A549 (cell line): ENCODE measurements at regions not wholly inside any gene's neighbourhood (a gene's known extent, or its start where the extent isn't known, plus 50 kb on each side); places are given as distances from the start of the nearest gene placed in this dataset.

Experiments
- ATAC-seq, 2 experiments: fragments of 200-7000 bp in 1 of 2; fragments of >200 bp in 1 of 2; cut with Nextera tagmentation in 1 of 2; cut with Tn5 transposase in 1 of 2; 3 replicates each; pipeline versions ENCODE4 v1.8.0 to v1.9.1; 2018 to 2020; ENCODE audit warnings: mild to moderate bottlenecking in 1 of 2, moderate library complexity in 1 of 2
- CTCF ChIA-PET: fragments of 300-600 bp; sonication (Branson Sonifier 250); formaldehyde crosslinking; extraction: SDS; loops from one replicate; lab custom pipeline; 2021; ENCODE audit warnings: antibody characterized with exemption, inconsistent platforms; lab: Yijun Ruan, JAX
- POLR2A ChIA-PET: fragments of 350-600 bp; formaldehyde crosslinking; extraction: SDS; loops from one replicate; lab custom pipeline; 2021; ENCODE audit warnings: antibody characterized with exemption, inconsistent platforms; lab: Yijun Ruan, JAX
- DNase-seq, 2 experiments: peaks; one replicate each; pipeline versions ENCODE4 v3.0.0 to v3.0.0-alpha.2; 2011 to 2016; ENCODE audit warnings: low read depth in 1 of 2, low spot score in 1 of 2
- FAIRE-seq: peaks from 2 replicates; lab custom pipeline; 2011; peaks lifted over from hg19 to GRCh38; lab: Jason Lieb, UNC
- H3K27ac ChIP-seq, 2 experiments: fragments of >200 bp; sonication (Bioruptor Twin); formaldehyde crosslinking; 3 replicates each; pipeline ENCODE4 v1.5.1; 2016 to 2017
- H3K4me1 ChIP-seq: fragments of >200 bp; sonication (Bioruptor Twin); formaldehyde crosslinking; 3 replicates; pipeline ENCODE4 v1.6.1; 2016
- H3K4me2 ChIP-seq: fragments of >200 bp; sonication (Bioruptor Twin); formaldehyde crosslinking; 3 replicates; pipeline ENCODE4 v1.6.1; 2016
- H3K4me3 ChIP-seq: fragments of >200 bp; sonication (Bioruptor Twin); formaldehyde crosslinking; 3 replicates; pipeline ENCODE4 v1.5.1; 2016
- H3K9me3 ChIP-seq: fragments of >200 bp; sonication (Bioruptor Twin); formaldehyde crosslinking; 3 replicates; pipeline ENCODE4 v1.6.1; 2016
- CBX2 ChIP-seq: fragments of 200-600 bp; sonication (generic); IDR thresholded peaks from 2 replicates; pipeline ENCODE4 v1.6.1; 2016; ENCODE audit warnings: low read depth, mild to moderate bottlenecking, borderline replicate concordance
- CEBPB ChIP-seq, 2 experiments: fragments of >200 bp in 1 of 2; sonication (Bioruptor Twin) in 1 of 2; formaldehyde crosslinking in 1 of 2; IDR thresholded peaks; 2 replicates each; pipeline ENCODE4 v1.6.1; 2012 to 2016
- CHD2 ChIP-seq: fragments of 150-350 bp; IDR thresholded peaks from 2 replicates; pipeline ENCODE4 v1.6.1; 2014; ENCODE audit warnings: low read length; ENCODE audit not compliant: partially characterized antibody
- EHF ChIP-seq: fragments of 250-450 bp; sonication (Bioruptor Pico); IDR thresholded peaks from 2 replicates; pipeline ENCODE4 v1.5.0; 2020; ENCODE audit warnings: mild to moderate bottlenecking
- EHMT2 ChIP-seq: fragments of 200-600 bp; sonication (generic); IDR thresholded peaks from 2 replicates; pipeline ENCODE4 v1.6.1; 2016; ENCODE audit warnings: antibody characterized with exemption, low read depth, mild to moderate bottlenecking, moderate library complexity
- FOSB ChIP-seq: fragments of 250-450 bp; sonication (Bioruptor Pico); IDR thresholded peaks from 2 replicates; pipeline ENCODE4 v1.5.0; 2020; ENCODE audit warnings: mild to moderate bottlenecking, moderate library complexity
- FOSL2 ChIP-seq, 2 experiments: fragments of 450-650 bp in 1 of 2; fragments of >200 bp in 1 of 2; sonication (Bioruptor Twin) in 1 of 2; formaldehyde crosslinking; IDR thresholded peaks; 2 replicates each; pipeline versions ENCODE4 v1.5.0 to v1.6.1; 2016 to 2020; ENCODE audit warnings: mild to moderate bottlenecking in 1 of 2, moderate library complexity in 1 of 2
- GATA3 ChIP-seq: IDR thresholded peaks from 2 replicates; pipeline ENCODE4 v1.6.1; 2012; ENCODE audit warnings: borderline replicate concordance
- HDAC2 ChIP-seq: fragments of 200-600 bp; sonication (generic); IDR thresholded peaks from 2 replicates; pipeline ENCODE4 v1.6.1; 2016
- HEYL ChIP-seq: fragments of 250-450 bp; sonication (Bioruptor Pico); IDR thresholded peaks from 2 replicates; pipeline ENCODE4 v1.8.0; 2021; ENCODE audit warnings: mild to moderate bottlenecking, moderate library complexity
- JUN ChIP-seq, 2 experiments: fragments of >200 bp; sonication (Bioruptor Twin); formaldehyde crosslinking; IDR thresholded peaks; 2 replicates in 1 of 2; 3 replicates in 1 of 2; pipeline ENCODE4 v1.6.1; 2016 to 2017
- MAZ ChIP-seq: fragments of 150-350 bp; IDR thresholded peaks from 2 replicates; pipeline ENCODE4 v1.6.1; 2014; ENCODE audit warnings: antibody characterized with exemption, low read depth, low read length, borderline replicate concordance
- NPAS2 ChIP-seq: fragments of 250-450 bp; sonication (Bioruptor Pico); IDR thresholded peaks from 2 replicates; pipeline ENCODE4 v1.8.0; 2022; ENCODE audit warnings: mild to moderate bottlenecking, moderate library complexity, borderline replicate concordance
- POLR2AphosphoS2 ChIP-seq: conservative IDR thresholded peaks from 2 replicates; pipeline ENCODE4 v1.6.1; 2012; ENCODE audit warnings: low read length, improper control_type of control experiment, inconsistent platforms
- RFX5 ChIP-seq: fragments of 450-650 bp; IDR thresholded peaks from 2 replicates; pipeline ENCODE4 v1.7.1; 2014; ENCODE audit warnings: antibody characterized with exemption, mild to moderate bottlenecking, moderate library complexity
- RNF2 ChIP-seq: fragments of 200-600 bp; sonication (generic); IDR thresholded peaks from 2 replicates; pipeline ENCODE4 v1.6.1; 2016; ENCODE audit warnings: low read depth, mild to moderate bottlenecking, antibody characterized with exemption, moderate library complexity, borderline replicate concordance
- SMC3 ChIP-seq: fragments of >200 bp; sonication (Bioruptor Twin); formaldehyde crosslinking; IDR thresholded peaks from 3 replicates; pipeline ENCODE4 v1.6.1; 2018; ENCODE audit warnings: inconsistent platforms
- SREBF2 ChIP-seq: fragments of 450-650 bp; IDR thresholded peaks from 2 replicates; pipeline ENCODE4 v1.6.1; 2014; ENCODE audit warnings: mild to moderate bottlenecking, moderate library complexity
- TFCP2L1 ChIP-seq: fragments of 250-450 bp; sonication (Bioruptor Pico); IDR thresholded peaks from 2 replicates; pipeline ENCODE4 v1.5.0; 2021; ENCODE audit warnings: mild to moderate bottlenecking
- ZC3H11A ChIP-seq: fragments of 450-650 bp; IDR thresholded peaks from 2 replicates; pipeline ENCODE4 v1.6.1; 2014; ENCODE audit warnings: antibody characterized with exemption, mild to moderate bottlenecking
- ZFP36 ChIP-seq: fragments of 450-650 bp; IDR thresholded peaks from 2 replicates; pipeline ENCODE4 v1.6.1; 2014; ENCODE audit warnings: borderline replicate concordance; ENCODE audit not compliant: partially characterized antibody
- ZNF302 ChIP-seq: fragments of 250-450 bp; sonication (Bioruptor Pico); IDR thresholded peaks from 2 replicates; pipeline ENCODE4 v1.9.0; 2021; ENCODE audit warnings: inconsistent platforms, mild to moderate bottlenecking, moderate library complexity
- ZSCAN20 ChIP-seq: fragments of 250-450 bp; sonication (Bioruptor Pico); IDR thresholded peaks from 2 replicates; pipeline ENCODE4 v1.8.0; 2022; ENCODE audit warnings: mild to moderate bottlenecking, moderate library complexity
- WGBS: methylation state at CpG from one replicate; pipeline ENCODE4 v1.1.6; 2017; ENCODE audit errors: missing lambda C conversion rate; 5-methylcytosine and 5-hydroxymethylcytosine counted together
- TF ChIP-seq, protein P1 (sequence below): fragments of 250-450 bp; sonication (Bioruptor Pico); IDR thresholded peaks from 2 replicates; pipeline ENCODE4 v1.5.0; 2021; ENCODE audit warnings: mild to moderate bottlenecking, moderate library complexity, borderline replicate concordance
- TF ChIP-seq, protein P2 (sequence below): fragments of 200-600 bp; sonication (generic); IDR thresholded peaks from 2 replicates; pipeline ENCODE4 v1.6.1; 2016; ENCODE audit warnings: antibody characterized with exemption, mild to moderate bottlenecking, moderate library complexity
- TF ChIP-seq, protein P3 (sequence below): fragments of 150-350 bp; IDR thresholded peaks from 2 replicates; pipeline ENCODE4 v1.6.1; 2014; ENCODE audit warnings: low read depth, mild to moderate bottlenecking, low read length
- TF ChIP-seq, protein P4 (sequence below): fragments of >200 bp; sonication (Bioruptor Twin); formaldehyde crosslinking; IDR thresholded peaks from 3 replicates; pipeline ENCODE4 v1.5.1; 2016

DNA sequence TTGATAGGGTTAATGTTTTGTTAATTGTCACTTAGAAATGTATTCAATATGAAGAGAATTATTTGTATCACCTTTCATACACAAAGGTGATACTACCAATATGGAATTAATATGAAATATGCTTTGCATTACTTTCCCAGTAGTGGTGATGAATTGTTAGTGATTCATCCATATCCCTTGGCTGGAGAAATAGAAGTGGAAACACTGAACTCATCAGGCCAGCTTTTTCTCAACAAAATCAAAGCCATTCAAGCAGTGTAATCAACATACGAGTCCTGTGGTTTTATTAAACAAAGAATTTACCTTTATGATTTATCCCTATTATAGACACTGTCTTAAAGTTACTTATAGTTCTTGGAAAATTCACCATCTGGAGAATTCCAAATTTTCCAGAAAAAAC lies 264.0 kb upstream of the MEF2C start (continued):
- no peak for TF ChIP-seq NPAS2
- no peak for TF ChIP-seq ZSCAN20 (CRISPR knock-in tag)
- TF ChIP-seq HEYL (CRISPR knock-in tag): no peak
- TF ChIP-seq, all 56 proteins: peak for 0

DNA sequence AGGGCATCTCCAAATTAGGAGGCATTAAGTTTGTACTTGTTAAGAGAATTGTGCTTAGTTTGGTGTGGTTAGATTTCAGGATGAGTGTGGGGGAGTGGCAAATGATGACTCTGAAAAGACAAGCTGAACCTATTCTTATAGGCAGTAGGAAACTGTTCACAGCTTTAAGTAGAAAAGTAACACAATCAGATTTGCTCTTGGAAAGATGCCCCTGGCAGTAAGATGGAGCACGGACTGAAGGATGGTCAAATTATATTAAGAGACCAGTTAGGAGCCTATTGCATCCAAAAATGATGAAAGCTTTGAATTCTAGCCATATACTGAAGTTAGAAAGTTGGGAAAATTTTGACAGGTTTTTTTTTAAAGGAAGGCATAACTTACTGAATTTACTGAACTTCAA lies 254.2 kb upstream of the MEF2C start:
- 8% methylated on average over 1 of the region's 1 CpG for WGBS
- Histone ChIP-seq H3K4me1 (no peaks in the 10 kb centered on the region), H3K4me3 (no peak overlapping the region), H3K9me3 (no peaks in the 10 kb centered on the region), H3K4me2 (no peak overlapping the region), H3K27ac (no peak overlapping the region)
- ChIA-PET POLR2A (interaction anchor here (0.6 kb wide), 1 partner anchor 689 kb away, joined by 3 read pairs; no protein-coding TSS in a partner anchor), CTCF (no interaction called here)
- no peak for ATAC-seq
- no peak for DNase-seq
- FAIRE-seq: no peak
- TF ChIP-seq EHF (CRISPR knock-in tag): no peak
- TF ChIP-seq SMC3: no peak
- TF ChIP-seq RFX5: no peak
- TF ChIP-seq HDAC2: no peak
- TF ChIP-seq EHMT2: no peak

DNA sequence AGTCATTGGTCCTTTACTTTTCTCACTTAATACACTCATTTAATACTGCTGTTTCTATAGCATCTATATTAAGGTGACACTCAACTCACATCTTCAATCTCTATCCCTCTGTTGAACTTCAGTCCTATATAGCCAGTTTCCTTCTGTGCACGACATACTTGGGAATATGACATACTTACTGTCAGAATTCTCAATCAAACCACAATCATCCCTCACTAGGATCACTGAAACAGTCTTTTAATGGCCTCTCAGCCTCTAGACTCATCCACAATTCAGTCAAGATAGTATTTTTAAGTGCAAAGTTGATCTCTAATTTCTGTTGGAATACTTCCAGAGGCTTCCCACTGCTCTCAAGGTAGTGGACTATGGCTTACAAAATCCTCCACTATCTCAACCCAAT lies 251.0 kb upstream of the MEF2C start:
- DNase-seq (no peak), FAIRE-seq (no peak), ATAC-seq (no peak)
- no peaks in the 10 kb centered on the region for H3K4me1 ChIP-seq
- H3K9me3 ChIP-seq: no peaks in the 10 kb centered on the region
- H3K27ac ChIP-seq: no peak overlapping the region
- TF ChIP-seq JUN (IDR thresholded peaks at IDR 0.05) (no peak), ZFP36 (no peak), RNF2 (no peak), GATA3 (no peak), ZC3H11A (no peak), SREBF2 (no peak), CBX2 (no peak), ZSCAN20 (CRISPR knock-in tag) (no peak), TFCP2L1 (CRISPR knock-in tag) (no peak), ZNF302 (CRISPR knock-in tag) (no peak), MAZ (no peak), FOSL2 (IDR thresholded peaks at IDR 0.05) (no peak), FOSL2 (CRISPR knock-in tag; IDR thresholded peaks at IDR 0.05) (no peak), CHD2 (no peak), POLR2AphosphoS2 (no peak), FOSB (CRISPR knock-in tag) (no peak), CEBPB (IDR thresholded peaks at IDR 0.05) (no peak)
- TF ChIP-seq, protein P1, sequence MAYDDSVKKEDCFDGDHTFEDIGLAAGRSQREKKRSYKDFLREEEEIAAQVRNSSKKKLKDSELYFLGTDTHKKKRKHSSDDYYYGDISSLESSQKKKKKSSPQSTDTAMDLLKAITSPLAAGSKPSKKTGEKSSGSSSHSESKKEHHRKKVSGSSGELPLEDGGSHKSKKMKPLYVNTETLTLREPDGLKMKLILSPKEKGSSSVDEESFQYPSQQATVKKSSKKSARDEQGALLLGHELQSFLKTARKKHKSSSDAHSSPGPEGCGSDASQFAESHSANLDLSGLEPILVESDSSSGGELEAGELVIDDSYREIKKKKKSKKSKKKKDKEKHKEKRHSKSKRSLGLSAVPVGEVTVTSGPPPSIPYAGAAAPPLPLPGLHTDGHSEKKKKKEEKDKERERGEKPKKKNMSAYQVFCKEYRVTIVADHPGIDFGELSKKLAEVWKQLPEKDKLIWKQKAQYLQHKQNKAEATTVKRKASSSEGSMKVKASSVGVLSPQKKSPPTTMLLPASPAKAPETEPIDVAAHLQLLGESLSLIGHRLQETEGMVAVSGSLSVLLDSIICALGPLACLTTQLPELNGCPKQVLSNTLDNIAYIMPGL: no peak
- TF ChIP-seq, protein P2, sequence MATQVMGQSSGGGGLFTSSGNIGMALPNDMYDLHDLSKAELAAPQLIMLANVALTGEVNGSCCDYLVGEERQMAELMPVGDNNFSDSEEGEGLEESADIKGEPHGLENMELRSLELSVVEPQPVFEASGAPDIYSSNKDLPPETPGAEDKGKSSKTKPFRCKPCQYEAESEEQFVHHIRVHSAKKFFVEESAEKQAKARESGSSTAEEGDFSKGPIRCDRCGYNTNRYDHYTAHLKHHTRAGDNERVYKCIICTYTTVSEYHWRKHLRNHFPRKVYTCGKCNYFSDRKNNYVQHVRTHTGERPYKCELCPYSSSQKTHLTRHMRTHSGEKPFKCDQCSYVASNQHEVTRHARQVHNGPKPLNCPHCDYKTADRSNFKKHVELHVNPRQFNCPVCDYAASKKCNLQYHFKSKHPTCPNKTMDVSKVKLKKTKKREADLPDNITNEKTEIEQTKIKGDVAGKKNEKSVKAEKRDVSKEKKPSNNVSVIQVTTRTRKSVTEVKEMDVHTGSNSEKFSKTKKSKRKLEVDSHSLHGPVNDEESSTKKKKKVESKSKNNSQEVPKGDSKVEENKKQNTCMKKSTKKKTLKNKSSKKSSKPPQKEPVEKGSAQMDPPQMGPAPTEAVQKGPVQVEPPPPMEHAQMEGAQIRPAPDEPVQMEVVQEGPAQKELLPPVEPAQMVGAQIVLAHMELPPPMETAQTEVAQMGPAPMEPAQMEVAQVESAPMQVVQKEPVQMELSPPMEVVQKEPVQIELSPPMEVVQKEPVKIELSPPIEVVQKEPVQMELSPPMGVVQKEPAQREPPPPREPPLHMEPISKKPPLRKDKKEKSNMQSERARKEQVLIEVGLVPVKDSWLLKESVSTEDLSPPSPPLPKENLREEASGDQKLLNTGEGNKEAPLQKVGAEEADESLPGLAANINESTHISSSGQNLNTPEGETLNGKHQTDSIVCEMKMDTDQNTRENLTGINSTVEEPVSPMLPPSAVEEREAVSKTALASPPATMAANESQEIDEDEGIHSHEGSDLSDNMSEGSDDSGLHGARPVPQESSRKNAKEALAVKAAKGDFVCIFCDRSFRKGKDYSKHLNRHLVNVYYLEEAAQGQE: no peak
- TF ChIP-seq, protein P3, sequence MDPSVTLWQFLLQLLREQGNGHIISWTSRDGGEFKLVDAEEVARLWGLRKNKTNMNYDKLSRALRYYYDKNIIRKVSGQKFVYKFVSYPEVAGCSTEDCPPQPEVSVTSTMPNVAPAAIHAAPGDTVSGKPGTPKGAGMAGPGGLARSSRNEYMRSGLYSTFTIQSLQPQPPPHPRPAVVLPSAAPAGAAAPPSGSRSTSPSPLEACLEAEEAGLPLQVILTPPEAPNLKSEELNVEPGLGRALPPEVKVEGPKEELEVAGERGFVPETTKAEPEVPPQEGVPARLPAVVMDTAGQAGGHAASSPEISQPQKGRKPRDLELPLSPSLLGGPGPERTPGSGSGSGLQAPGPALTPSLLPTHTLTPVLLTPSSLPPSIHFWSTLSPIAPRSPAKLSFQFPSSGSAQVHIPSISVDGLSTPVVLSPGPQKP: no peak
- TF ChIP-seq, protein P4, sequence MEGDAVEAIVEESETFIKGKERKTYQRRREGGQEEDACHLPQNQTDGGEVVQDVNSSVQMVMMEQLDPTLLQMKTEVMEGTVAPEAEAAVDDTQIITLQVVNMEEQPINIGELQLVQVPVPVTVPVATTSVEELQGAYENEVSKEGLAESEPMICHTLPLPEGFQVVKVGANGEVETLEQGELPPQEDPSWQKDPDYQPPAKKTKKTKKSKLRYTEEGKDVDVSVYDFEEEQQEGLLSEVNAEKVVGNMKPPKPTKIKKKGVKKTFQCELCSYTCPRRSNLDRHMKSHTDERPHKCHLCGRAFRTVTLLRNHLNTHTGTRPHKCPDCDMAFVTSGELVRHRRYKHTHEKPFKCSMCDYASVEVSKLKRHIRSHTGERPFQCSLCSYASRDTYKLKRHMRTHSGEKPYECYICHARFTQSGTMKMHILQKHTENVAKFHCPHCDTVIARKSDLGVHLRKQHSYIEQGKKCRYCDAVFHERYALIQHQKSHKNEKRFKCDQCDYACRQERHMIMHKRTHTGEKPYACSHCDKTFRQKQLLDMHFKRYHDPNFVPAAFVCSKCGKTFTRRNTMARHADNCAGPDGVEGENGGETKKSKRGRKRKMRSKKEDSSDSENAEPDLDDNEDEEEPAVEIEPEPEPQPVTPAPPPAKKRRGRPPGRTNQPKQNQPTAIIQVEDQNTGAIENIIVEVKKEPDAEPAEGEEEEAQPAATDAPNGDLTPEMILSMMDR: no peak
- POLR2A ChIA-PET: no interaction called here
- CTCF ChIA-PET: no interaction called here
- no peak overlapping the region for H3K4me2 ChIP-seq
- WGBS: 4% methylated on average over 1 of the region's 1 CpG
- H3K4me3 ChIP-seq: no peak overlapping the region
